IPS-15b (cell line): ENCODE measurements at regions not wholly inside any gene's neighbourhood (a gene's known extent, or its start where the extent isn't known, plus 50 kb on each side); places are given as distances from the start of the nearest gene placed in this dataset.
"Not testable (repeated sequence)": the region's sequence is repeated elsewhere in the genome, so short reads cannot be mapped to it uniquely, and the experiment has no call there.

ENCODE experiments used
- H3K27me3 ChIP-seq: one replicate; pipeline ENCODE4 v1.6.1; 2013; ENCODE audit warnings: low read length; ENCODE audit not compliant: control insufficient read depth, insufficient read depth
- H3K36me3 ChIP-seq: one replicate; pipeline ENCODE4 v1.6.1; 2013; ENCODE audit warnings: low read length; ENCODE audit not compliant: control insufficient read depth, insufficient read depth
- H3K4me1 ChIP-seq: one replicate; pipeline ENCODE4 v1.6.1; 2013; ENCODE audit warnings: mild to moderate bottlenecking, low read length; ENCODE audit not compliant: control insufficient read depth, insufficient read depth
- H3K4me3 ChIP-seq: one replicate; pipeline ENCODE4 v1.5.1; 2013; ENCODE audit warnings: low read depth, low read length
- H3K9ac ChIP-seq: one replicate; pipeline ENCODE4 v1.6.1; 2013; ENCODE audit warnings: low read depth, mild to moderate bottlenecking, low read length
- H3K9me3 ChIP-seq: one replicate; pipeline ENCODE4 v1.6.1; 2013; ENCODE audit warnings: mild to moderate bottlenecking, low read length; ENCODE audit not compliant: control insufficient read depth, insufficient read depth

GRCh38 chr1:173330149-173330951 lies 123.2 kb upstream of the TNFSF4 start:
- Histone ChIP-seq H3K4me3 (no peak overlapping the region), H3K27me3 (no peaks in the 10 kb centered on the region), H3K36me3 (no peaks in the 10 kb centered on the region), H3K9me3 (no peaks in the 10 kb centered on the region), H3K9ac (no peak overlapping the region), H3K4me1 (no peaks in the 10 kb centered on the region)

GRCh38 chr1:173330952-173331548 lies 123.9 kb upstream of the TNFSF4 start:
- H3K4me3 ChIP-seq, H3K9me3 ChIP-seq, H3K9ac ChIP-seq: not testable (repeated sequence)

GRCh38 chr1:173332026-173332425 lies 124.9 kb upstream of the TNFSF4 start:
- Histone ChIP-seq H3K9ac (no peak overlapping the region), H3K4me3 (no peak overlapping the region), H3K9me3 (no peaks in the 10 kb centered on the region), H3K4me1 (no peaks in the 10 kb centered on the region), H3K36me3 (no peaks in the 10 kb centered on the region), H3K27me3 (no peaks in the 10 kb centered on the region)

More at GRCh38 chr1:173330952-173331548, 123.9 kb upstream of the TNFSF4 start:
- not testable (repeated sequence) for H3K27me3 ChIP-seq, H3K4me1 ChIP-seq, H3K36me3 ChIP-seq

GRCh38 chr1:173333581-173333980 lies 126.5 kb upstream of the TNFSF4 start:
- Histone ChIP-seq H3K4me1 (no peaks in the 10 kb centered on the region), H3K36me3 (no peaks in the 10 kb centered on the region), H3K9ac (no peak overlapping the region), H3K9me3 (no peaks in the 10 kb centered on the region), H3K4me3 (no peak overlapping the region), H3K27me3 (no peaks in the 10 kb centered on the region)

GRCh38 chr1:173337126-173337525 lies 130.0 kb upstream of the TNFSF4 start:
- H3K4me1 ChIP-seq = no peaks in the 10 kb centered on the region
- H3K9ac ChIP-seq = no peak overlapping the region
- H3K36me3 ChIP-seq = no peaks in the 10 kb centered on the region
- H3K9me3 ChIP-seq = no peaks in the 10 kb centered on the region
- H3K4me3 ChIP-seq = no peak overlapping the region
- no peaks in the 10 kb centered on the region for H3K27me3 ChIP-seq

GRCh38 chr1:173341307-173341706 lies 134.2 kb upstream of the TNFSF4 start:
- Histone ChIP-seq H3K4me1 (no peaks in the 10 kb centered on the region), H3K36me3 (no peaks in the 10 kb centered on the region)

GRCh38 chr1:173341971-173342370 lies 134.8 kb upstream of the TNFSF4 start:
- Histone ChIP-seq H3K4me3 (no peak overlapping the region), H3K36me3 (no peaks in the 10 kb centered on the region), H3K9ac (no peak overlapping the region), H3K4me1 (no peaks in the 10 kb centered on the region), H3K27me3 (no peaks in the 10 kb centered on the region), H3K9me3 (no peaks in the 10 kb centered on the region)

More at GRCh38 chr1:173341307-173341706, 134.2 kb upstream of the TNFSF4 start:
- Histone ChIP-seq H3K27me3 (no peaks in the 10 kb centered on the region), H3K4me3 (no peak overlapping the region), H3K9ac (no peak overlapping the region), H3K9me3 (no peaks in the 10 kb centered on the region)

- no peaks in the 10 kb centered on the region for H3K4me1 ChIP-seq
- no peaks in the 10 kb centered on the region for H3K36me3 ChIP-seq
- no peak overlapping the region for H3K4me3 ChIP-seq
- no peaks in the 10 kb centered on the region for H3K27me3 ChIP-seq
- no peaks in the 10 kb centered on the region for H3K9me3 ChIP-seq
- no peak overlapping the region for H3K9ac ChIP-seq
These were observed 134.4 kb upstream of the PRDX6 start for GRCh38 chr1:173342736-173343135.

GRCh38 chr1:173344034-173344743 lies 132.9 kb upstream of the PRDX6 start:
- Histone ChIP-seq H3K9ac (no peak overlapping the region), H3K27me3 (no peaks in the 10 kb centered on the region), H3K4me1 (no peaks in the 10 kb centered on the region), H3K36me3 (no peaks in the 10 kb centered on the region), H3K9me3 (no peaks in the 10 kb centered on the region), H3K4me3 (no peak overlapping the region)

- H3K4me1 ChIP-seq = no peaks in the 10 kb centered on the region
These were observed 129.8 kb upstream of the PRDX6 start for GRCh38 chr1:173347282-173347818.

GRCh38 chr1:173352635-173353034 lies 124.5 kb upstream of the PRDX6 start:
- H3K9ac ChIP-seq, H3K4me1 ChIP-seq, H3K36me3 ChIP-seq, H3K4me3 ChIP-seq, H3K27me3 ChIP-seq, H3K9me3 ChIP-seq: not testable (repeated sequence)

More at GRCh38 chr1:173347282-173347818, 129.8 kb upstream of the PRDX6 start:
- Histone ChIP-seq H3K9me3 (no peaks in the 10 kb centered on the region), H3K4me3 (no peak overlapping the region), H3K9ac (no peak overlapping the region), H3K36me3 (no peaks in the 10 kb centered on the region), H3K27me3 (no peaks in the 10 kb centered on the region)
